GM19397 (cell line): ENCODE measurements at regions not wholly inside any gene's neighbourhood (a gene's known extent, or its start where the extent isn't known, plus 50 kb on each side); places are given as distances from the start of the nearest gene placed in this dataset.

Experiments used
- ATAC-seq: cut with Tn5 transposase; IDR thresholded peaks from one replicate; pipeline ENCODE4 v1.9.1; 2021; ENCODE audit warnings: mild to moderate bottlenecking, moderate library complexity; ENCODE audit not compliant: unreplicated experiment

DNA sequence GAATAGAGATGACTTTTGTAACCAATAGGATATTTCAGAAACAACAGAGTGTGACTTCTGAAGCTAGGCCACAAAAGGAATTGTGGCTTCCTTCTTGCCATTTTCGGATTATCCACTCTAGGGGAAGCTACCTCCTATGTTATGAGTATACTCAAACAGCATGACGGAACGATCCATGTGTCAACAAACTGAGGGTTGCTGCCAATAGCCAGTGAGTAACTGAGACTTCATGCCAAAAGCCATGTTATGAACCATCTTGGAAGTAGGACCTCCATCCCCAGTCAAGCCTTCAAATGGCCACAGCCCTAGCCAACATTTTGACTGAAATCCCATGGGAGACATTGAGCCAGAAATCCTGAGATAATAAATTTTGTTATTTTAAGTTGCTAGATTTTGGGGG is 69.0 kb upstream of the IL6 start:
- no peak for ATAC-seq

DNA sequence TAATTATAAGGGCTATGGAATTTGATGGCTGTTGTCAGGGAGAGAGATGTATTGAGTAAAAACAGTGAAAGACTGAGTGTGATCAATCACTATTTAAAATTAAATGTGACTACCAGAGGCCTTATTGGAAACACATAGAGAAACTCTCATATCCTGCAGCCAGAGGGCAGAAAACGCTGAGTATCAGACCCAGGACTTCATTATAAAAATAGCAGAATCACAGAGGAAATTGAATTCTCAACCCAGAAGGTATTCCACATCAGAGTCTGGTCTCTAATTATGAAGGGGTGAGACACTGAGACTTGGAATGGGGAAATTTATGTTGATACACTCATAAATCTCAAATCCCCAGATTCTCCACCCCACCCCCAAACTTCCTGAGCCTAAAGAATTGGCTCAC is 69.5 kb upstream of the IL6 start:
- ATAC-seq, result no peak

DNA sequence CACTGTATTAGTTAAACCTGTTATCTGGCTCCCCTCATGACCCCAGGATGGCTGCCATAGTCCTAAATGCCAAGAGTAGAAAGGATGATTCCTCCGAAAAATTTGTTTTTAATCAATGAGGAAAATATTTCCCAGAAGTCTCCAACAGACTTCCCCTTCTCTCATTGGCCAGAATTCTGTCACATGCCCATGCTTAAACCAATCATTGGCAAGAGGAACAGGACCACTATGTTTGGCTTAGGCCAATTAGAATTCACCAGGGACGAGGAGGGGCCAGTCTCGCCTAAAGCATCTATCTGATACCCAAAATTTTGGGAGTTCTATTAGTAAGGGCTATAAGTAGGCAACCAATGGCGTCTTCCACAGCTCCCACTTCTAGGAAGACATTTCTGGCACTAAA is 71.2 kb upstream of the IL6 start:
- no peak for ATAC-seq

DNA sequence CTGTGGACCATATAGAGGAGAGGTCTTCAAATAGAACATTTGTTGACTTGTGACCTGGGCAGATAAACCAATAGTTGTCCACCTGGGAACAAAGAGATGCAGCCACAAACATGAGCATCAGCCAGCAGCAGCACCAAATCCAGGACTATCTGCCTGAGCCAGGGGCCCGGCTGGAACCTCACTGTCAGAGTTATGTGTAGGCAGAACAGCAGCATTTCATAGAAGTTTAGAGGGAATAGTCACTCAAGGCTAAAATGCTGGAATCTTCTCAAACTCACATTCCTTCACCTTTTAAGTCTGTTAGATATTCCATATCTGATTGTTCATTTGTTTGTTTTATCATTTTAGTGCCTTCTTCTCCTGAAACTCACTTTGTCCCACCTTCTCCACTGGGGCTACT is 72.2 kb upstream of the IL6 start:
- ATAC-seq, result no peak

DNA sequence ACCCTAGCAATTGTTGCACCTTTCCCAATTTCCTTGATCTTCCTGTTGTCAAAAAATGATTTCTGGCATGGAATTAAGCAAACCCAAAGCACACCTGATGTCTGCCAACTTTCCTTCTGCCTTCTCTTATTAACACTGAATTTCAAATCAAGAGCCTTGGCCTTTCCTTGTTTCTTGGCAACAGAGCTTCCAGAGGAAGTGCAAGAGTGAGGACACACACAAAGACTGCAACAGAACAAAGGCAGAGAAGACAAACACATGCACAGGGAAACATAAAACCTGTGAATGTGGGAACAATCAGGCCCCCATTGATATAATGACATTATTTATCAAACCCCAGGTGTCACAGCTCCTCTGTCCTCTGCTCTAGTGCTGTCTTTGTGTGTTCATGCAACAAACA is 73.0 kb upstream of the IL6 start:
- no peak for ATAC-seq

DNA sequence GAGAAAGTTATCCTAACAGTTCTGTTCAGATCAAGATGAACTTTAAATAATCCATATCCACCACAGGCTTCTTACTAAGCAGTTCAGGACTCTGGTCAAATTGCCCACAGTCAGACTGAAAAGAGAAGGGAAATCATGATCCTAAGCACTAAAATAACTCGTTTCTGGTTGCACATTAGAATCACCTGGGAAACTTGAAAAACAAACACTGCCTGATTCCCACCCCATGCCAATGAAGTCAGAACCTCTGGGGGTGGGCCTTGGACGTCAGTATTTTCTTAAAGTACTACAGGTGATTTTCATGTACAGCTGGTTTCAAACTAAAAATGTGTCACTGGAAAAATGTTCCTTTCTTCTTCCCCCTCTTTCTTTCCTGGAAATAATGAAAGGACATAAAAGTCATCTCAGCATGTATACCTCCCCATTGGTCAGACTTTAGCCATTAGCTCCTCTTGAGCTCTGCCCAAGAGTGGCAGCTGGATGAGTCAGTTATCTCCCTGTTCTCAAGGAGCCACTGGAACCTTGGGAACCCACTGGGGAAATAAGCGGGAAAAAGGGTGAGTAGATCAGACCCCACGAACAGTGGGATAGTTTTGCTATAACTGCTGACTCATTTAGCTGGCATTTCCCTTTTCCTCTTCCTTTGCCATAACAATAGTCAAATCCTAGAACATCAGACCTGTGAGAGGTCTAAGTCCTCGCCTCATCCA is 75.3 kb upstream of the IL6 start:
- ATAC-seq, result no peak

DNA sequence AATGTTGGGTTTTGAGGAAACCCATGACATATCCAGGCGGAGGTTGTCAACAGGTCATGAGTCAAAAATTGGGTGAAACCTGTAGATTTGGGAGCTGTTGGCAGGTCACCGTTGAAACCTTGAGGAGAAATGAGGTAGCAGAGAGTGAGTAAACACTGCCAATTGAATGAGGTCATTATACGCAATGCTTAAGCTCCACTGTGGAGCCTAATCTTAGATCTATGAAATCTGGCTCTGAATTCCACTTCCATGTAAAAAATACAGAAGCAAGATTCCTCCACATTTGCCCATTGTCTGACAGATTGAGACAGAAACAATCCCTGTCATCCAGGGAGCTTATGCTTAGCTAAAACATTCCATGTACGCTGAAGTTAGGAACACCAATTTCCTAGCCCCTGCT is 76.0 kb upstream of the IL6 start:
- ATAC-seq, result no peak

DNA sequence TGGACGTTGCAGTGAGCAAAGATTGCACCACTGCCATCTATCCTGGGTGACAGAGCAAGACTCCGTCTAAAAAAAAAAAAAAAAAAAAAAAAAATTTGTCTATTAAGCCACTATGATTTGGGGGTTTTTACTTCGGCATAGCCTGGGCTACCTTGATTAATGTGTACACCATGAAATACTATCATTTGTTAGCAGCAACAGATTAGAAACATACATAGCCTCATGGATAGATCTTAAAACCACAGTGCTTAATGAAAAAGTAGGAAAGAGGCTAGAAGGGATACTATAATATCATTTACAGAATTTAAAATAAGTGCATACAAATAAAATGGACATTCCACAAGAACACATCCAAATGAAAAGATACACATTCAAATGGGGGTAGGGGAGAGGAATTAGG is 77.3 kb upstream of the IL6 start:
- no peak for ATAC-seq

DNA sequence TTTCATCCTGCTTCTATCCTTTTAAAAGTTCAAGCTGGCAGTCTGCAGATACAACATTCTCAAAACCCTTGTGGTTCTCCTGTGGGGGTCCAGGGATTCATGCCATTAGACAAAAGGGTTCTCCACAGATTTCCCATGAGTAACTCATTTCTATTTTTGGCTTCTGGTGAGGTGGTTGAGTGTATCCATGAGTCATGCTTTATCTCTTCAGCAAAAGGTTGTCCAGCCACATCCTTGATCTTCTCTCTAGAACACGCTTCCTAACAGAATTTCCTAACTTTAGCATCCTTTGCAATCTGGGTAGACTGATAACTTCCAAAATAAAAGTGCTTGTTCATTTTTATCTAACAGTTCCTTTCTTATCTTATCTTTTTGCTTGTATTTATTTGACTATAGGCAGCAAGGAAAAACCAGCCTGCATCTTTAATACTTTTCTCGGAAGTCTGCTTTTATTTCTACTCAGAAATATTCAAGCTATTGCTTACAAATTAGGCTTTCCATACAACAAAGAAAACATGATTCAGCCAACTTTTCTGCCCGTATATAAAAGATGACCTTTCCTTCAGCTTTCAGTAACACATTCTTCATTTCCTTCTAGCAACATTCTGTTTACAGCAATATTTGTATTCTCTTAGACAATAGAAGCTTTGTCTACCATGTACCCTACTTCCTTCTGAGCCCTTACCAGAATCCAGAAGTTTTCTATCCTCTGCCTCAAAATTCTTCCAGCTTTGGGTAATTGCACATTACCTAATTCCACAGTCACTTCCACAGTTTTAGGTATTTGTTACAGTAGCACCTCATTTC is 79.3 kb upstream of the IL6 start:
- ATAC-seq, result no peak

DNA sequence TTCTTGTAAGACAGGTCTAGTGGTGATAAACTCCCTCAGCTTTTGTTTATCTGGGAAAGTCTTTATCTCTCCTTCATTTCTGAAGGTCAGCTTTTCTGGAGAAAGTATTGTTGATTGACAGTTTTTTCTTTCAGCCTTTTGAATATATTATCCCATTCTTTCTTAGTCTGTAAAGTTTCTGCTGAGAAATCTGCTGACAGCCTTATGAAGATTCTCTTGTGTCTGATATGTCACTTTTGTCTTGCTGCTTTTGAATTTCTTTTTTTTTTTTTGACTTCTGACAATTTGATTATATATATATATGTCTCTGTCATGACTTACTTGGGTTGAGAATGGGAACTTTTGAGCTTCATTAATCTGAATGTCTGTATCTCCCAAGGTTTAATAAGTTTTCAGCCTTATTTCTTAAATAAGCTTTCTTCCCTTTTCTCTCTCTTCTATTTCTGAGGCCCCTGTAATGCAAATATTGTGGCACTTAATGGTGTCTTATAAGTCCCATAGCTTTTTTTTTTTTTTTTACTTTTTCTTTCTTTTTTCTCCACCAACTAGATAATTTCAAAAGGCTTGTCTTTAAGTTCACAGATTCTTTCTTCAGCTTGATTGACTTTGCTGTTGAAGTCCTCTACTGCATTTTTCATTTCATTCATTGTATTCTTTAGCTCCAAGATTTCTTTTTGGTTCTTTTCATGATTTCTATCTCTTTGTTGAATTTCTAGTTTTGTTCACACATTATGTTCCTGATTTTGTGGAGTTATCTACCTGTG is 81.4 kb upstream of the IL6 start:
- no peak for ATAC-seq

DNA sequence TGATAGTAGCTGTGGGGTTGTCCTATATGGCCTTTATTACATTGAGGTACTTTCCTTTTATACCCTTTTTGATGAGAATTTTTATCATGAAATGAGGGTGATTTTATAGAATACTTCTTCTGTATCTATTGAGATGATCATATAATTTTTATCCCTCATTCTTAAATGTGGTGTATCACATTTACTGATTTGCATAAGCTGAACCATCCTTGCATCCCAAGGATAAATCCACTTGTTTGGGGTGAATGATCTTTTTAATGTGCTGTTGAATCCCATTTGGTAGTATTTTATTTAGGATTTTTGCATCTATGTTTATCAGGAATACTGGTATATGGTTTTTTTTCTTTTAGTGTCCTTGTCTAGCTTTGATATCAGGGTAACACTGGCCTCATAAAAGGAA is 84.5 kb upstream of the IL6 start:
- no peak for ATAC-seq

DNA sequence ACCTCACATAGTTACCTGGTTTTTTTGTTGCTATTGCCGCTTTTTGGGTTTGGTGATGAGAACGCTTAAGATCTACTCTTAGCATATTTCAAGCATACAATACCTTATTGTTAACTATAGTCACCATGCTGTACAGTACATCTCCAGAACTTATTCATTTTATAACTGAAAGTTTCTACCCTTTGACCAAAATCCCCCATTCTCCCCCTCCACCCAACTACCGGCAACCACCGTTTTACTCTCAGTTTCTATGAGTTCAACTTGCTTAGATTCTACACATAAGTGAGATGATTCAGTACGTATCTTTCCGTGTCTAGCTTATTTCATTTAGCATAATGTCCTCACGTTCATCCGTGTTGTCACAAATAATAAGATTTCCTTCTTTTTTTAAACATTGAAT is 86.7 kb upstream of the IL6 start:
- ATAC-seq, result peak; percentile 96

DNA sequence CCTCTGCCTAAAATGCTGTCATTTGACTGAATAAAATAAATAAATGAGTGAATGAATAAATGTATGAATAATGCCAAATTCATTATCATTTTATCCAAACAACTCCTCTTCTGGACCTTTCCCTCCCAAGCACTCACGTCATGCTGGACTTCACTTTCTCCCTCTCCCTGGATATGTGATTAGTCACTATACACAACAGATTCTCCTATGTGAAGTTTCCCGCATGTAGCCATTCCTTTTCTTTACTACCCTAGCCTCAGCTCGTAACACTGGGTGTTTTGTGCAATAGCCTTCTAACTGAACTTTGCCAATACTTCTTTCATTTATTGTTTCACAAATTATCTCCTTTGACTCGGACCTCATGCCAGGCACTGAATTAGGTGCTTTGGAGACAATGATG is 87.6 kb upstream of the IL6 start:
- ATAC-seq, result no peak

DNA sequence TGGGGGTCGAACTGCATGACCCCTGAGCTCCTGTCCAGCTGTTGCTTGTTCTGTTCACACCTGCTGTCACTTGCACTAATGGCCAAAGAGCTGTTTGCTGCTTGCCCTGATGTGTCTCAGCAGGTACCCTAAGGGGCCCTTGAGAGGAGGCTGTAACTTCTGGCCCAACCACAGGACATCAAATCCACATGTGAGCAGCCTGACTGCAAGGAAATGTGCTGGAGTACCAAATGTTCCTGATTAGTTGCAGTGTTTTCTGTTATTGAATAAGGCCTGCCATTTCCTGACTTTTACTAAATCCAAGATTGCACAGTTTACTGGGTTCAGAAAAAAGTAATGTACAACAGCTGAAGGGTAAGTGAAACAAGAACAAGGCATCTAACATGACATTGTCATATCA is 91.7 kb upstream of the IL6 start:
- ATAC-seq, result no peak

DNA sequence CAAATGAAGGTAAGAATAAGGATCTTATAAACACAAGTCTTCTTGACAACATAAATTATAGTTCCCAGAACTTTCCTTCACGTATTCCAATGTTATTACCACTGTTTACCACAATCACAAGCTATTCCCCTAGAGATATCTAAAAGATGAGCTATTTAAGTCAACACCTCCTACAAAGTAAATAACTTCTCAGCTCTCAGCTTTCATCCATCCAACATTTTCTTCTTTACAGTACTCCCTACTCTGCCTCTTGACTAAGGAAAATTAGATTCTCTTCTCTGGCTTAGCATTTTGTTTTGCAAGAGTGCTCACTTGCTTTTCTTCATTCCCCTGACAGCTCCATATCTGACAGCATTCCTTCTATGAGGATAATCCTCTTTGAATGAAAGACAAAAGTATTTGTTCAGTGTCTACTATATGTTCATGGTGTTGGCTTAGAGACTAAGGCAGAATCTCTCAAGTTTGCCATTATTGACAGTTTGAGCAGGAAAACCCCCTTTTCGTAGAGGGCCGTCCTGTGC is 93.0 kb upstream of the IL6 start:
- ATAC-seq, result no peak

DNA sequence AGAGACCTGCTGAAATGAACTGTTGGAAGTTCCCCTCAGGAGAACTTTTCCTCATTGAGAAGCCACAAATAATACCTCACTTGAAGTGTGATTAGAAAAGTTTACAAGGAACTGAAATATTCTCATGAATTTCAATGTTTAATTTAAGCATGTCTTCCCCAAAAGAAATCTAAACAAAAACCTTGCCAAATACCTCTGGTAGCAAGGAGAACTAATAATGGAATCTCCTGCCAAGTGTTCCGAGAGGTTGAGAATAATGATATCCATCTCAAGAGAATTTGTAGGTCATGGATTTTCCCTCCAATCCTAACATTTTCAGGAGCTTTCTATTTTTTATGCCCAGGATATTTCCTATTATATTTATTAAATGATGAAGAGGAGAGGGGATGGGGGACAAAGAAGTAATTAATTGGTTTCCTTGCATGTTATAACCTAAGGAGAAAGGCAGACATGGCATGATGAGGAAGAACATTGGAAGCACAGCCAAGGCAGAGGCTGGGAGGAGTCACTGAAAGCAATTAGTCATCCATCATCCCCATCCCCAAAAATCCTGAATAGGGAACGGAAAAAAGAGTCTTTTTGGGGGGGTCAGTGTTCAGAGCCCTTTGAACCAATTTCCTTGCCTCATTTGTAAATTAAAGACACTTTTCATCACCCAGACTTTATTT is 93.6 kb upstream of the IL6 start:
- no peak for ATAC-seq

DNA sequence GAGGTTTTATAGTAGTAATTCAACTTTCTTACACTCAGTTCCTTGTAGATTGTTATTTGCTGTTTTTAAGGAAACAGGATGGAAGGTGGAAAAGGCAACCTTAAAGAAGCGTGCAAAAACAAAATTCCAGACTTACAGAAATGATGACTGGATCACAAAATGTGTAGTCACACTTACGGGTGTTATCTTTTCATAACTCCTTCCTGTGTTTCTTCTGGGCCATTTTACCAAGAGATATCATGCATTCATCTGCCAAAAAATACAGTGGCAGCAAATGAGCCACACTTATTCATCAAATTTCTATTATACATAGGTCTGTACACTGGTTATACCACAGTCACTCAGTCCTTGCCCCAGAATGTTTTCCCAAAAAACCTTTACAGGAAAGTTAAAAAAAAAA is 94.3 kb upstream of the IL6 start:
- no peak for ATAC-seq

DNA sequence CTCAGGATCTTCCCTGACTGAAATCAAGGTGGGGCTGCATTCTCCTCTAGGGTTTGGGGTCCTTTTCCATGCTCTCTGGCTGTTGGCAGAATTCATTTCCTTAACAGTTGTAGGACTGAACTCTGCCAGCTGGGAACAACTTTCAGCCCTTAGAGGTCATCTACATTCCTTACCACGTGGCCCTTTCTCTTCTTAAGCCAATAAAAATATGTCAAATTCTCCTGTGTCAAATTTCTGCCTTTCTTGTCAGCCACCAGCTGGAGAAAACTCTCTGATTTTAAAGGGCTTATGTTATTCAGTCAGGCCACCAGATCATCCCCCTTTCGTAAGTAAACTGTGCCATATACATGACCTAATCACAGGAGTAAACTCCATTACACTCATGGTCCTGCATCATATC is 95.3 kb upstream of the IL6 start:
- ATAC-seq, result no peak

DNA sequence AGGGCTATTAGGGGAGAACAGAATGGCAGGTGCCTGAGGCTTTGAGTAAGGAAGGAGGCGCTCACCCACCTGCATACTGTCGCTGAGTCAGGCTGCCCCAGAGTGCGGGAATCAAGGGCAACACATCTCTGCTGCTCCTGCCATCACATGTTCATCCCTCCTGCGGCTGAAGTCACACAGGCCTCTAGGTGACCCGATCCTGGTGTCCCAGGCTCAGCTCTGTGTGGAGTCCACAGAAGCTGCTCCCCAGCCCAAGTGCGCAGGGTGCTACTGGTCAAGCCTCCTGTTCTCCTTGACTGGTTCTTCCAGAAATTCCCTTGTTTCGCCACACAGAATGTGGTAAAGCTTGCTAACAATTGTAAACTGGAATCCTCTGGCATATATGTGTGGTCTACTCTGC is 96.9 kb upstream of the IL6 start:
- ATAC-seq, result no peak

DNA sequence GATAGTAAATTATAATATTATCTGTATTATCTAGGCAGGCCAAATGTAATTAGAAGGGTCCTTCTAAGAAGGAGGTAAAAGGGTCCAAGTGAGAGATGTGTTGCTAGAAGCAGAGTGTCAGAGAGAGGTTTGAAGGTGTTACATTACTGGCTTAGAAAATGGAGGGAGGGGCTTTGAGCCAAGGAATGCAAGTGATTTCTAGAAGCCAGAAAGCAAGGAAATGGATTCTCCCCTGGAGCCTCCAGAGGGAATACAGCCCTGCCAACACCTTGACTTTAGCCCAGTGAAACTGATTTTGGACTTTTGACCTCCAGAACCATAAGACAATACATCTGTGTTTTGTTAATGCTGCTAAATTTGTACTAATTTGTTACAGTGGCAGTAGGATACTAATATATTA is 97.9 kb upstream of the IL6 start:
- no peak for ATAC-seq

DNA sequence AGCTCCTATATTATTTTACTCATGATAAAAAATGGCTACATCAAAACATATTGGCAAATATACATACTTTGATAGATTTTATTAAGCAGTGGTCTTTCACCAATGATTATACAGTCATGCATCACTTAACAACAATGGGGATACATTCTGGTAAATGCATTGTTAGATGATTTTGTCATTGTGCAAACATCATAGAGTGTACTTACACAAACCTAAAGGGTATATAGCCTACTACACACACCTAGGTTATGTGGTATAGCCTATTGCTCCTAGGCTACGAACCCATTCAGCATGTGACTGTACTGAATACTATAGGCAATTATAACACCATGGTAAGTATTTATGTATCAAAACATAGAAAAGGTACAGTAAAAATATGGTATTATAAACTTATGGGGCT is 98.9 kb upstream of the IL6 start:
- ATAC-seq, result no peak
